Suprapubic skin (tissue), 4 donors: ENCODE measurements at regions not wholly inside any gene's neighbourhood (a gene's known extent, or its start where the extent isn't known, plus 50 kb on each side); places are given as distances from the start of the nearest gene placed in this dataset.

Experiments used
- CTCF ChIP-seq, 2 donors: fragments of 200-600 bp in 1 of 2; fragments of 450-650 bp in 1 of 2; sonication (generic) in 1 of 2; IDR thresholded peaks; one replicate each; pipeline ENCODE4 v1.5.1; 2016 to 2019; ENCODE audit warnings: antibody characterized with exemption in 2 of 2, mild to moderate bottlenecking in 1 of 2, moderate library complexity in 1 of 2
- POLR2A ChIP-seq, 2 donors: fragments of 450-650 bp; IDR thresholded peaks; one replicate each; pipeline ENCODE4 v1.6.1; 2017; ENCODE audit warnings: antibody characterized with exemption in 2 of 2, mild to moderate bottlenecking in 2 of 2, moderate library complexity in 2 of 2
- POLR2AphosphoS5 ChIP-seq, 3 donors: sonication (generic); formaldehyde crosslinking; IDR thresholded peaks; one replicate each; pipeline ENCODE4 v1.6.1; 2017; ENCODE audit warnings: antibody characterized with exemption in 3 of 3

- TF ChIP-seq CTCF (IDR thresholded peaks at IDR 0.05) (no peak), POLR2AphosphoS5 (IDR thresholded peaks at IDR 0.05) (no peak), POLR2A (IDR thresholded peaks at IDR 0.05) (no peak)
Measured at GRCh38 chr11:81870066-81870412, 863.6 kb downstream of the FAM181B start.
